ENCODE measurements at regions not wholly inside any gene's neighbourhood (a gene's known extent, or its start where the extent isn't known, plus 50 kb on each side); places are given as distances from the start of the nearest gene placed in this dataset.

DNA sequence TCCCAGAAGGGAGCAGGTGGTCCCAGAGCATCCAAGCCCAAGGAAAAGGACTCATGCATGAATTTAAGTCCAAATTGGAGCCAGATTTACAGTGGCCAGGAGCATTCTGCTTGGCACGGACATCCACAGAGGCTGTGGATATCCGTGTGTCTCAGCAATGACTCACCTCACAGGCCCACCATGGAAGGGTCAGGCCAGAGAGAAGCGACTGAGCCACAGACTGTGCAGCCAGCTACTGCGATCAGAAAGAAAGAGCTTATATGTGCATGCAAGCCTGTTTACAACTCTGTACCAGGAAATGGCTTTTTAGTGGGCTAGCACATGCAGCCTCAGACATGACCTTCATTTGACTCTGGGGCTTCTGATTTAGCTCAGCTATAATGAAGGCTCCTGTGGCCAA lies 231.0 kb downstream of the C16orf95 start:
- no peak for TF ChIP-seq ZNF274 (IDR thresholded peaks at IDR 0.05; ENCODE audit: low read depth, low read length)
- TF ChIP-seq YY1 (IDR thresholded peaks at IDR 0.05; ENCODE audit: insufficient read depth, insufficient read length), result no peak
